OCI-LY7 (cell line): ENCODE measurements at regions not wholly inside any gene's neighbourhood (a gene's known extent, or its start where the extent isn't known, plus 50 kb on each side); places are given as distances from the start of the nearest gene placed in this dataset.

Experiments
- BruUV-seq: library from RNA; stranded (reverse); fragments of 400-500 nt; replicated peaks from 2 replicates; lab custom pipeline; 2021; lab: Mats Ljungman, UMichigan
- CTCF ChIA-PET: fragments of 300-600 bp; sonication (Branson Sonifier 250); formaldehyde crosslinking; loops from one replicate; lab custom pipeline; 2022; ENCODE audit warnings: antibody characterized with exemption; ENCODE audit not compliant: unreplicated experiment; lab: Charles Lee
- POLR2A ChIA-PET: fragments of 300-600 bp; sonication (Branson Sonifier 250); formaldehyde crosslinking; loops from one replicate; lab custom pipeline; 2022; ENCODE audit warnings: antibody characterized with exemption; lab: Charles Lee
- DNase-seq: peaks from one replicate; pipeline ENCODE4 v3.0.0-alpha.2; 2015; ENCODE audit warnings: low spot score
- H2AFZ ChIP-seq: fragments of 200-600 bp; sonication (generic), shearing (Covaris generic); 2 replicates; pipeline ENCODE4 v1.6.1; 2014; ENCODE audit warnings: mild to moderate bottlenecking, antibody characterized with exemption, low read length, moderate library complexity
- H3K27ac ChIP-seq: fragments of 200-600 bp; sonication (generic); 2 replicates; pipeline ENCODE4 v1.5.1; 2014; ENCODE audit warnings: mixed run types, low read depth, mild to moderate bottlenecking, moderate library complexity, low read length, inconsistent platforms; ENCODE audit not compliant: poor library complexity, severe bottlenecking
- H3K36me3 ChIP-seq: fragments of 200-600 bp; sonication (generic); 2 replicates; pipeline ENCODE4 v1.6.1; 2014; ENCODE audit warnings: mild to moderate bottlenecking, antibody characterized with exemption, low read length, moderate library complexity, mixed read lengths; ENCODE audit not compliant: insufficient read depth
- H3K4me1 ChIP-seq: fragments of 200-600 bp; sonication (generic); 2 replicates; pipeline ENCODE4 v1.5.1; 2014; ENCODE audit warnings: mild to moderate bottlenecking, low read length; ENCODE audit not compliant: insufficient read depth, poor library complexity, severe bottlenecking
- H3K4me2 ChIP-seq: fragments of 200-600 bp; sonication (generic); 2 replicates; pipeline ENCODE4 v1.6.1; 2014; ENCODE audit warnings: mild to moderate bottlenecking, low read length
- H3K4me3 ChIP-seq: fragments of 200-600 bp; sonication (generic); 2 replicates; pipeline ENCODE4 v1.5.1; 2014; ENCODE audit warnings: mild to moderate bottlenecking, low read depth, low read length; ENCODE audit not compliant: poor library complexity, severe bottlenecking
- H3K79me2 ChIP-seq: fragments of 200-600 bp; sonication (generic); 2 replicates; pipeline ENCODE4 v1.6.1; 2016; ENCODE audit warnings: low read depth, mild to moderate bottlenecking, low read length, moderate library complexity, mixed read lengths; ENCODE audit not compliant: insufficient read depth
- H3K9me2 ChIP-seq: fragments of 200-600 bp; sonication (generic); 2 replicates; pipeline ENCODE4 v1.6.1; 2016; ENCODE audit warnings: mild to moderate bottlenecking, low read length, mixed read lengths; ENCODE audit not compliant: insufficient read depth
- H3K9me3 ChIP-seq: fragments of 200-600 bp; sonication (generic); 2 replicates; pipeline ENCODE4 v1.6.1; 2014; ENCODE audit warnings: mild to moderate bottlenecking, mixed run types, low read length, mixed read lengths
- H4K20me1 ChIP-seq: fragments of 200-600 bp; sonication (generic); 2 replicates; pipeline ENCODE4 v1.6.1; 2014; ENCODE audit warnings: mild to moderate bottlenecking, antibody characterized with exemption, low read length, moderate library complexity, mixed read lengths; ENCODE audit not compliant: insufficient read depth
- CTCF ChIP-seq: fragments of 200-600 bp; sonication (generic); conservative IDR thresholded peaks from 2 replicates; pipeline ENCODE4 v1.5.1; 2014; ENCODE audit warnings: mild to moderate bottlenecking, antibody characterized with exemption, low read length, moderate library complexity, mixed read lengths
- EZH2phosphoT487 ChIP-seq: fragments of 200-600 bp; sonication (generic); IDR thresholded peaks from 2 replicates; pipeline ENCODE4 v1.6.1; 2018; ENCODE audit warnings: low read depth, borderline replicate concordance, mild to moderate bottlenecking, mixed run types, antibody characterized with exemption, low read length, moderate library complexity, mixed read lengths
- intact Hi-C: fragments of 100-400 bp; cut with micrococcal nuclease; formaldehyde crosslinking; loops from one replicate; pipeline ENCODE4 v1.10.0; 2022; ENCODE audit not compliant: unreplicated experiment

DNA sequence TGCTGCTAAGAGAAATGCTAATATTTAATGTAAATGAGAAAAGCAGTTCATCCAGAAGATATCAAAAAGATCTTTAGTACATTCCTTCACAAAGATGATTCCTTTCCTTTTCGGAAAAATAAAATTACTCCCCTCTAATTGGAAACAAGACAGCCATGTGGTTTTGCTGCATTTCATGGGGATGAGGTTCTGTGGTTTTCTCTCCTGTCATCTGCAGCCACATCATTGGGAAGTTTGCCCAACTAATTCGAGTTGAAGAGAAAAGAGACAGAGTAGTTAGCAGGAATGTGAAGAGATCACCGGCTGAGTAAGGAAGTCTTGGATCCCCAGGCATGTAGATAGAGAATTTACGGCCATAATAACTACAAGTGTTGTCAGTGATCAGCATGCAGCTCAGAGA, 122.1 kb downstream of the CYSLTR2 start:
- intact Hi-C loops, result no loop called here
- POLR2A ChIA-PET, result no interaction called here
- Histone ChIP-seq H4K20me1 (no peaks in the 10 kb centered on the region), H3K36me3 (no peaks in the 10 kb centered on the region), H3K9me2 (no peaks in the 10 kb centered on the region), H3K4me2 (no peak overlapping the region), H3K79me2 (no peaks in the 10 kb centered on the region), H3K4me1 (no peaks in the 10 kb centered on the region), H3K9me3 (peaks cover 11% of the 10 kb centered on the region), H3K4me3 (no peak overlapping the region), H2AFZ (no peak overlapping the region), H3K27ac (no peak overlapping the region)
- TF ChIP-seq EZH2phosphoT487 (no peak), CTCF (no peak)
- no TSS peak for BruUV-seq
- DNase-seq, result no peak
- CTCF ChIA-PET, result interaction anchor here (0.5 kb wide), 1 partner anchor 29 kb away, joined by 3 read pairs; no protein-coding TSS in a partner anchor

GRCh38 chr13:48776401-48776800, 122.7 kb downstream of the CYSLTR2 start:
- Histone ChIP-seq H4K20me1 (no peaks in the 10 kb centered on the region), H3K4me2 (no peak overlapping the region), H3K79me2 (no peaks in the 10 kb centered on the region), H3K4me1 (no peaks in the 10 kb centered on the region), H3K9me3 (peaks cover 16% of the 10 kb centered on the region), H3K27ac (no peak overlapping the region), H2AFZ (no peak overlapping the region), H3K4me3 (no peak overlapping the region), H3K9me2 (no peaks in the 10 kb centered on the region), H3K36me3 (no peaks in the 10 kb centered on the region)
- TF ChIP-seq CTCF (no peak), EZH2phosphoT487 (no peak)
- BruUV-seq, result no TSS peak
- CTCF ChIA-PET, result interaction anchor here (0.5 kb wide), 1 partner anchor 29 kb away, joined by 3 read pairs; no protein-coding TSS in a partner anchor
- intact Hi-C loops, result no loop called here
- DNase-seq, result no peak
- POLR2A ChIA-PET, result no interaction called here

DNA sequence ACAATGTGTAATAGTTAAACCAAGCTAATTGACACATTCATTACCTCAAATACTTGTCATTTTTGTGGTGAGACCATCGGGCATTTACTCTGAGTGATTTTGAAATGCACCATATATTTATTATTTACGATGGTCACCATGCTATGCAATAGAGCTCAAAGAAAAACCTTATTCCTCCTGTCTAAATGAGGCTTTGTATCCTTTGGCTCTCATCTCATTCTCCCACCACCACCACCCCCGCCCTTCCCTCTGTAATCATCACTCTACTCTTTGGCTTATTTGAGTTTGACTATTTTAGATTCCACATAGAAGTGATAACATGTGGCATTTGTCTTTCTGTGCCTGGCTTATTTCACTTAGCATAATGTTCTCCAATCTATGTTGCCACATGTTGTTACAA, 124.9 kb downstream of the CYSLTR2 start:
- Histone ChIP-seq H3K27ac (no peak overlapping the region), H3K4me3 (no peak overlapping the region), H3K79me2 (no peaks in the 10 kb centered on the region), H4K20me1 (no peaks in the 10 kb centered on the region), H3K4me1 (no peaks in the 10 kb centered on the region), H3K36me3 (no peaks in the 10 kb centered on the region), H3K9me3 (peaks cover 19% of the 10 kb centered on the region), H3K4me2 (no peak overlapping the region), H2AFZ (no peak overlapping the region), H3K9me2 (no peaks in the 10 kb centered on the region)
- ChIA-PET POLR2A (no interaction called here), CTCF (no interaction called here)
- no TSS peak for BruUV-seq
- DNase-seq, result no peak
- TF ChIP-seq CTCF (no peak), EZH2phosphoT487 (no peak)
- intact Hi-C loops, result no loop called here
